K562 (cell line): ENCODE measurements at regions not wholly inside any gene's neighbourhood (a gene's known extent, or its start where the extent isn't known, plus 50 kb on each side); places are given as distances from the start of the nearest gene placed in this dataset.

Experiments
- ATAC-seq: fragments of 200-7000 bp; cut with Tn5 transposase; 3 replicates; pipeline ENCODE4 v1.9.1; 2020; ENCODE audit warnings: moderate library complexity
- BruUV-seq: library from RNA; stranded (reverse); fragments of 400-500 nt; replicated peaks from 2 replicates; lab custom pipeline; 2021; lab: Mats Ljungman, UMichigan
- CTCF ChIA-PET: fragments of 300-600 bp; formaldehyde crosslinking; extraction: SDS; loops from one replicate; lab custom pipeline; 2021; ENCODE audit warnings: low intra/inter-chr PET ratio; lab: Yijun Ruan, JAX
- POLR2A ChIA-PET: fragments of 300-600, 350-650 bp; sonication (Branson Sonifier 250); formaldehyde crosslinking; extraction: SDS; loops from one replicate; lab custom pipeline; 2021; ENCODE audit warnings: antibody characterized with exemption, inconsistent platforms; lab: Yijun Ruan, JAX
- DNase-seq, 4 experiments: peaks; one replicate each; pipeline versions ENCODE4 v3.0.0 to v3.0.0-alpha.2; 2011 to 2018; ENCODE audit warnings: low spot score in 3 of 4, mixed read lengths in 3 of 4; ENCODE audit errors: extremely low read depth in 1 of 4
- FAIRE-seq: peaks from 2 replicates; lab custom pipeline; 2011; peaks lifted over from hg19 to GRCh38; lab: Jason Lieb, UNC
- H2AFZ ChIP-seq: 2 replicates; pipeline ENCODE4 v1.6.0; 2011; ENCODE audit warnings: low read depth, low read length, control low read depth, inconsistent platforms
- H3K27ac ChIP-seq: fragments of 200-600 bp; 3 replicates; pipeline ENCODE4 v1.8.0; 2011; ENCODE audit warnings: low read depth, mild to moderate bottlenecking, control low read depth, inconsistent platforms, low read length, moderate library complexity, mixed read lengths; ENCODE audit errors: extremely low read depth
- H3K27me3 ChIP-seq, 2 experiments: fragments of 300-600 bp in 1 of 2; 2 replicates in 1 of 2; 3 replicates in 1 of 2; pipeline versions ENCODE4 v1.6.0 to v1.8.0; 2011; ENCODE audit warnings: inconsistent platforms in 2 of 2, low read length in 2 of 2, mild to moderate bottlenecking in 1 of 2, mixed read lengths in 1 of 2, moderate library complexity in 1 of 2; ENCODE audit not compliant: control insufficient read depth in 2 of 2, insufficient read depth in 2 of 2
- H3K36me3 ChIP-seq: fragments of 300-600 bp; 3 replicates; pipeline ENCODE4 v1.8.0; 2011; ENCODE audit warnings: mild to moderate bottlenecking, low read length, inconsistent platforms; ENCODE audit not compliant: control insufficient read depth, insufficient read depth
- H3K4me1 ChIP-seq, 2 experiments: fragments of 200-600 bp in 1 of 2; replicated peaks in 1 of 2; 2 replicates in 1 of 2; 3 replicates in 1 of 2; pipeline versions ENCODE4 v1.5.1 to v1.8.0; 2011; ENCODE audit warnings: inconsistent platforms in 2 of 2, low read length in 2 of 2, mild to moderate bottlenecking in 1 of 2, mixed read lengths in 1 of 2, moderate library complexity in 1 of 2; ENCODE audit not compliant: control insufficient read depth in 2 of 2, insufficient read depth in 2 of 2
- H3K4me2 ChIP-seq: 2 replicates; pipeline ENCODE4 v1.6.1; 2011; ENCODE audit warnings: low read length, control low read depth, inconsistent platforms, mixed read lengths; ENCODE audit not compliant: insufficient read depth
- H3K4me3 ChIP-seq: fragments of 200-600 bp; sonication (generic), shearing (Covaris generic); 2 replicates; pipeline ENCODE4 v1.5.1; 2016; ENCODE audit warnings: control low read depth, inconsistent platforms
- H3K79me2 ChIP-seq: fragments of 200-600 bp; 3 replicates; pipeline ENCODE4 v1.8.0; 2011; ENCODE audit warnings: low read length, inconsistent platforms; ENCODE audit not compliant: control insufficient read depth, insufficient read depth
- H3K9ac ChIP-seq, 2 experiments: 2 replicates each; pipeline versions ENCODE4 v1.6.0 to v1.6.1; 2011; ENCODE audit warnings: low read depth in 2 of 2, low read length in 2 of 2, control low read depth in 1 of 2, inconsistent platforms in 1 of 2, mild to moderate bottlenecking in 1 of 2, mixed read lengths in 1 of 2; ENCODE audit not compliant: insufficient read depth in 1 of 2
- H3K9me1 ChIP-seq: one replicate; pipeline ENCODE4 v1.6.0; 2011; ENCODE audit warnings: inconsistent platforms, mild to moderate bottlenecking, low read length, moderate library complexity; ENCODE audit not compliant: control insufficient read depth, insufficient read depth
- H3K9me3 ChIP-seq: replicated peaks from 2 replicates; pipeline ENCODE4 v1.5.1; 2011; ENCODE audit warnings: low read depth, low read length, inconsistent platforms; ENCODE audit not compliant: control insufficient read depth, insufficient read depth
- H4K20me1 ChIP-seq: replicated peaks from 2 replicates; pipeline ENCODE4 v1.6.1; 2011; ENCODE audit warnings: low read length, inconsistent platforms, mixed read lengths; ENCODE audit not compliant: control insufficient read depth, insufficient read depth
- C11orf30 ChIP-seq: fragments of 450-650 bp; IDR thresholded peaks from 2 replicates; pipeline ENCODE4 v1.6.1; 2016; ENCODE audit warnings: low read depth, mild to moderate bottlenecking
- MAFF ChIP-seq: IDR thresholded peaks from 2 replicates; pipeline ENCODE4 v1.6.1; 2012; ENCODE audit warnings: low read length, improper control_type of control experiment
- MAFG ChIP-seq: fragments of 450-650 bp; conservative IDR thresholded peaks from 2 replicates; pipeline ENCODE4 v1.6.1; 2016; ENCODE audit warnings: missing genetic modification characterization, missing compliant biosample characterization
- MAFK ChIP-seq: IDR thresholded peaks from 2 replicates; pipeline ENCODE4 v1.6.1; 2011; ENCODE audit warnings: low read length, improper control_type of control experiment
- RFX1 ChIP-seq: fragments of 450-650 bp; IDR thresholded peaks from 2 replicates; pipeline ENCODE4 v1.6.1; 2016; ENCODE audit warnings: mild to moderate bottlenecking, moderate library complexity
- ZNF316 ChIP-seq: fragments of 450-650 bp; IDR thresholded peaks from 2 replicates; pipeline ENCODE4 v1.6.1; 2016
- WGBS: fragments of 100-300 bp; shearing (Covaris generic); methylation state at CpG from one replicate; pipeline ENCODE4 v1.1.6; 2016; ENCODE audit warnings: low coverage, mixed read lengths; ENCODE audit not compliant: insufficient coverage; ENCODE audit errors: missing lambda C conversion rate; 5-methylcytosine and 5-hydroxymethylcytosine counted together
- in situ Hi-C: fragments of 300-500 bp; cut with MboI; formaldehyde crosslinking; loops from 4 replicates; pipeline ENCODE4 v1.15.0; 2018; ENCODE audit warnings: inconsistent platforms, mixed read lengths
- intact Hi-C: fragments of 100-400 bp; cut with micrococcal nuclease; formaldehyde crosslinking; loops from 2 replicates; pipeline ENCODE4 v1.14.2; 2022
- TF ChIP-seq, protein P1 (sequence below): fragments of 250-450 bp; sonication (Bioruptor Pico); IDR thresholded peaks from 2 replicates; pipeline ENCODE4 v1.5.0; 2022; ENCODE audit warnings: mild to moderate bottlenecking

- Histone ChIP-seq H3K27me3 (no peaks in the 10 kb centered on the region), H3K4me2 (no peak overlapping the region), H3K4me3 (no peak overlapping the region)
Observed at GRCh38 chr6:12369355-12369754, 79.2 kb downstream of the EDN1 start.

More at GRCh38 chr6:12369355-12369754, 79.2 kb downstream of the EDN1 start:
- Histone ChIP-seq H3K9me1 (no peaks in the 10 kb centered on the region), H3K36me3 (no peaks in the 10 kb centered on the region), H2AFZ (no peak overlapping the region), H3K79me2 (no peaks in the 10 kb centered on the region), H4K20me1 (no peaks in the 10 kb centered on the region), H3K4me1 (no peaks in the 10 kb centered on the region), H3K9me3 (no peaks in the 10 kb centered on the region), H3K9ac (no peak overlapping the region), H3K27ac (no peak overlapping the region)
- ATAC-seq (no peak), FAIRE-seq (no peak), DNase-seq (no peak)
- CTCF ChIA-PET = no interaction called here
- peak; percentile 98 for TF ChIP-seq MAFK
- TF ChIP-seq, protein P1, sequence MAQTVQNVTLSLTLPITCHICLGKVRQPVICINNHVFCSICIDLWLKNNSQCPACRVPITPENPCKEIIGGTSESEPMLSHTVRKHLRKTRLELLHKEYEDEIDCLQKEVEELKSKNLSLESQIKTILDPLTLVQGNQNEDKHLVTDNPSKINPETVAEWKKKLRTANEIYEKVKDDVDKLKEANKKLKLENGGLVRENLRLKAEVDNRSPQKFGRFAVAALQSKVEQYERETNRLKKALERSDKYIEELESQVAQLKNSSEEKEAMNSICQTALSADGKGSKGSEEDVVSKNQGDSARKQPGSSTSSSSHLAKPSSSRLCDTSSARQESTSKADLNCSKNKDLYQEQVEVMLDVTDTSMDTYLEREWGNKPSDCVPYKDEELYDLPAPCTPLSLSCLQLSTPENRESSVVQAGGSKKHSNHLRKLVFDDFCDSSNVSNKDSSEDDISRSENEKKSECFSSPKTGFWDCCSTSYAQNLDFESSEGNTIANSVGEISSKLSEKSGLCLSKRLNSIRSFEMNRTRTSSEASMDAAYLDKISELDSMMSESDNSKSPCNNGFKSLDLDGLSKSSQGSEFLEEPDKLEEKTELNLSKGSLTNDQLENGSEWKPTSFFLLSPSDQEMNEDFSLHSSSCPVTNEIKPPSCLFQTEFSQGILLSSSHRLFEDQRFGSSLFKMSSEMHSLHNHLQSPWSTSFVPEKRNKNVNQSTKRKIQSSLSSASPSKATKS (CRISPR knock-in tag) = no peak
- peak; percentile 94 for TF ChIP-seq ZNF316
- peak; percentile 92 for TF ChIP-seq MAFG
- TF ChIP-seq MAFF = peak; percentile 98
- TF ChIP-seq C11orf30 = peak; percentile 92
- TF ChIP-seq RFX1 = no peak
- POLR2A ChIA-PET = no interaction called here
- no TSS peak for BruUV-seq
- in situ Hi-C loops = no loop called here
- WGBS = 0% methylated on average over 1 of the region's 1 CpG
- intact Hi-C loops = no loop called here
